NB4 (cell line): ENCODE measurements at regions not wholly inside any gene's neighbourhood (a gene's known extent, or its start where the extent isn't known, plus 50 kb on each side); places are given as distances from the start of the nearest gene placed in this dataset.

Experiments used
- DNase-seq: peaks from one replicate; pipeline ENCODE4 v3.0.0; 2010; ENCODE audit warnings: low read depth
- H3K4me3 ChIP-seq: one replicate; pipeline ENCODE4 v1.5.1; 2011; ENCODE audit warnings: mild to moderate bottlenecking, low read depth, low read length, moderate library complexity
- CTCF ChIP-seq: IDR thresholded peaks from one replicate; pipeline ENCODE4 v1.5.1; 2012; ENCODE audit warnings: low read depth, low read length
- MAX ChIP-seq: IDR thresholded peaks from 2 replicates; pipeline ENCODE4 v1.6.1; 2011; ENCODE audit warnings: low read depth, low read length
- MYC ChIP-seq: IDR thresholded peaks from 2 replicates; pipeline ENCODE4 v1.6.1; 2011; ENCODE audit warnings: low read depth, low read length
- POLR2A ChIP-seq: IDR thresholded peaks from 2 replicates; pipeline ENCODE4 v1.6.1; 2011; ENCODE audit warnings: mild to moderate bottlenecking; ENCODE audit not compliant: insufficient read length; ENCODE audit errors: extremely low read depth

- H3K4me3 ChIP-seq: no peak overlapping the region
- TF ChIP-seq CTCF: no peak
- TF ChIP-seq MAX: no peak
- TF ChIP-seq MYC: no peak
- TF ChIP-seq POLR2A: no peak
- DNase-seq: no peak
Observed at GRCh38 chr3:161793194-161793930, 296.8 kb downstream of the OTOL1 start.

- no peak for DNase-seq
- no peak overlapping the region for H3K4me3 ChIP-seq
- TF ChIP-seq POLR2A (no peak), CTCF (no peak), MYC (no peak), MAX (no peak)
Observed at GRCh38 chr3:161794551-161794950, 297.9 kb downstream of the OTOL1 start.

GRCh38 chr3:161796312-161796711 lies 299.7 kb downstream of the OTOL1 start:
- no peak overlapping the region for H3K4me3 ChIP-seq
- TF ChIP-seq MAX (no peak), POLR2A (no peak), CTCF (no peak), MYC (no peak)
- DNase-seq: no peak

GRCh38 chr3:161796780-161797179 lies 300.2 kb downstream of the OTOL1 start:
- TF ChIP-seq POLR2A: no peak
- TF ChIP-seq MYC: no peak
- TF ChIP-seq MAX: no peak
- TF ChIP-seq CTCF: no peak
- DNase-seq: no peak

GRCh38 chr3:161798016-161798415 lies 301.4 kb downstream of the OTOL1 start:
- DNase-seq: no peak
- H3K4me3 ChIP-seq: no peak overlapping the region
- no peak for TF ChIP-seq CTCF

More at GRCh38 chr3:161796780-161797179, 300.2 kb downstream of the OTOL1 start:
- H3K4me3 ChIP-seq: no peak overlapping the region
